Kidney (tissue), 13 donors: ENCODE measurements at regions not wholly inside any gene's neighbourhood (a gene's known extent, or its start where the extent isn't known, plus 50 kb on each side); places are given as distances from the start of the nearest gene placed in this dataset.

Experiments used
- DNase-seq, 5 donors: peaks; one replicate each; pipeline ENCODE4 v3.0.0-alpha.2; 2013 to 2020
- FAIRE-seq: peaks from 2 replicates; lab custom pipeline; 2012; peaks lifted over from hg19 to GRCh38; lab: Jason Lieb, UNC
- H3K27ac ChIP-seq, 2 donors: one replicate each; pipeline ENCODE4 v1.7.0; 2013; ENCODE audit warnings: low read depth in 2 of 2, low read length in 2 of 2, inconsistent platforms in 1 of 2
- H3K27me3 ChIP-seq: one replicate; pipeline ENCODE4 v1.7.1; 2013; ENCODE audit warnings: low read length, inconsistent platforms; ENCODE audit not compliant: control insufficient read depth, insufficient read depth
- H3K36me3 ChIP-seq, 3 donors: one replicate each; pipeline versions ENCODE4 v1.7.0 to v1.7.1; 2013; ENCODE audit warnings: low read length in 3 of 3, control low read depth in 1 of 3, inconsistent platforms in 1 of 3; ENCODE audit not compliant: insufficient read depth in 3 of 3, control insufficient read depth in 2 of 3
- H3K4me1 ChIP-seq, 3 donors: one replicate each; pipeline versions ENCODE4 v1.7.0 to v1.7.1; 2013; ENCODE audit warnings: low read length in 3 of 3, inconsistent platforms in 1 of 3, low read depth in 1 of 3; ENCODE audit not compliant: control insufficient read depth in 2 of 3, insufficient read depth in 2 of 3
- H3K4me3 ChIP-seq, 3 donors: one replicate each; pipeline versions ENCODE4 v1.7.0 to v1.8.1; 2013; ENCODE audit warnings: low read length in 3 of 3, control low read depth in 1 of 3, inconsistent platforms in 1 of 3
- H3K9ac ChIP-seq, 3 donors: one replicate each; pipeline versions ENCODE4 v1.7.0 to v1.7.1; 2013; ENCODE audit warnings: low read length in 3 of 3, control low read depth in 1 of 3, inconsistent platforms in 1 of 3
- H3K9me3 ChIP-seq, 3 donors: one replicate each; pipeline versions ENCODE4 v1.7.0 to v1.7.1; 2013; ENCODE audit warnings: low read length in 3 of 3, control low read depth in 1 of 3, inconsistent platforms in 1 of 3; ENCODE audit not compliant: control insufficient read depth in 2 of 3, insufficient read depth in 1 of 3
- intact Hi-C: fragments of 100-400 bp; cut with DNase I; formaldehyde crosslinking; loops from one replicate; pipeline ENCODE4 v1.11.1; 2022
- TF ChIP-seq, protein P1 (sequence below): IDR thresholded peaks from 3 replicates; pipeline ENCODE4 v1.5.1; 2012; ENCODE audit warnings: mild to moderate bottlenecking, moderate library complexity, borderline replicate concordance; ENCODE audit not compliant: insufficient read depth; ENCODE audit errors: extremely low read depth
- donor health status: control.
- donor health status: control.
- donor health status: control.
- donor health status: control.
- donor health status: control.
- donor health status: DM: yes; HTN: yes; CAD: no.
- donor health status: Normal renal cell carcinoma (clear cell type).

- intact Hi-C loops: no loop called here
- Histone ChIP-seq H3K9ac (no peak overlapping the region), H3K4me1 (no peaks in the 10 kb centered on the region), H3K27me3 (no peaks in the 10 kb centered on the region), H3K4me3 (no peak overlapping the region), H3K27ac (no peak overlapping the region), H3K36me3 (no peaks in the 10 kb centered on the region), H3K9me3 (no peaks in the 10 kb centered on the region)
- no peak for FAIRE-seq
- TF ChIP-seq, protein P1, sequence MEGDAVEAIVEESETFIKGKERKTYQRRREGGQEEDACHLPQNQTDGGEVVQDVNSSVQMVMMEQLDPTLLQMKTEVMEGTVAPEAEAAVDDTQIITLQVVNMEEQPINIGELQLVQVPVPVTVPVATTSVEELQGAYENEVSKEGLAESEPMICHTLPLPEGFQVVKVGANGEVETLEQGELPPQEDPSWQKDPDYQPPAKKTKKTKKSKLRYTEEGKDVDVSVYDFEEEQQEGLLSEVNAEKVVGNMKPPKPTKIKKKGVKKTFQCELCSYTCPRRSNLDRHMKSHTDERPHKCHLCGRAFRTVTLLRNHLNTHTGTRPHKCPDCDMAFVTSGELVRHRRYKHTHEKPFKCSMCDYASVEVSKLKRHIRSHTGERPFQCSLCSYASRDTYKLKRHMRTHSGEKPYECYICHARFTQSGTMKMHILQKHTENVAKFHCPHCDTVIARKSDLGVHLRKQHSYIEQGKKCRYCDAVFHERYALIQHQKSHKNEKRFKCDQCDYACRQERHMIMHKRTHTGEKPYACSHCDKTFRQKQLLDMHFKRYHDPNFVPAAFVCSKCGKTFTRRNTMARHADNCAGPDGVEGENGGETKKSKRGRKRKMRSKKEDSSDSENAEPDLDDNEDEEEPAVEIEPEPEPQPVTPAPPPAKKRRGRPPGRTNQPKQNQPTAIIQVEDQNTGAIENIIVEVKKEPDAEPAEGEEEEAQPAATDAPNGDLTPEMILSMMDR: no peak
- DNase-seq: no peak
Measured at GRCh38 chrX:93598076-93598475, 75.3 kb downstream of the NAP1L3 start.

- FAIRE-seq (no peak), DNase-seq (peak in 2 of 5 donors; percentile 6 to 21)
- no peaks in the 10 kb centered on the region for H3K9me3 ChIP-seq
- TF ChIP-seq, protein P1: no peak
- H3K27ac ChIP-seq: no peak overlapping the region
- intact Hi-C loops: no loop called here
- H3K27me3 ChIP-seq: no peaks in the 10 kb centered on the region
- no peak overlapping the region for H3K9ac ChIP-seq
- no peaks in the 10 kb centered on the region for H3K36me3 ChIP-seq
- no peaks in the 10 kb centered on the region for H3K4me1 ChIP-seq
- H3K4me3 ChIP-seq: no peak overlapping the region
Measured at GRCh38 chrX:93594780-93595179, 78.6 kb downstream of the NAP1L3 start.

DNA sequence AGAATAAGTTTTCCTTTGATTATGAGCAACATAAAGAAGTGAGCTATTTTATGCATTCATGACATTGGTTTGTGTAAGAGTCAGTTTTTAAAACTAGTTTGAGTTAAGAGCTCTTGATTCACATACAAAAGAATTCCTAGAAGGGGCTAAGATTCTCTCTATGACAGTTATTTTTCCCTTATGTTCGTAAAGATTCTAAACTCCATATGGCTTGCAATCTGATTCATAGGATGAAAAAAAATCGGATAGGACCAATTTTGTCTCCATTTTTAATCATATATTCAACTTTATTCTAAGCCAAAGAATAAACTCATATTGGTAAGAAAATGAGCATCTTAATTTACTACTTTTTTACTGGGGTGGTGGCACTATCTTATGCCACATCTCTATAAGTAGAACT, 79.4 kb downstream of the NAP1L3 start:
- no peaks in the 10 kb centered on the region for H3K27me3 ChIP-seq
- H3K27ac ChIP-seq: no peak overlapping the region
- no peak overlapping the region for H3K9ac ChIP-seq
- FAIRE-seq (no peak), DNase-seq (no peak)
- intact Hi-C loops: no loop called here
- no peak overlapping the region for H3K4me3 ChIP-seq
- H3K4me1 ChIP-seq: no peaks in the 10 kb centered on the region
- no peaks in the 10 kb centered on the region for H3K9me3 ChIP-seq
- TF ChIP-seq, protein P1: no peak
- no peaks in the 10 kb centered on the region for H3K36me3 ChIP-seq

DNA sequence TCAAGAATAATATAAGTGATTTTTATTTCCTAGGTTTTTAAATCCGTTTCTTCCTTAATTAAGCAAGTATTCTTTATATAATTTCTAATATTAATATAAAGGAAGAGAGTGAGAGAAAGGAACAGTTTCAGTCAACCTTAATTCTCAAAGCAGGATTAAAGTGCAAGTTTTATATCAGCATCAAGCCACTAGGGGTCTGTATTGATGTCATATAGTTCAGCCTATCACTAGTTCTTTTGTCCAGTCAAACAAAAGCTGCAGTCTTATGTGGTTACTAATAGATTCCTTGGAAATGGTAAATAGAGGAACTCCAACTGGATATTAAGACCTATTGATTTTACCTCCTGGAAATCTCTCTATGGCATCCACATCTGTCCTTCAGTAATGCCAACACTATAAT, 82.0 kb downstream of the NAP1L3 start:
- Histone ChIP-seq H3K36me3 (no peaks in the 10 kb centered on the region), H3K27me3 (no peaks in the 10 kb centered on the region), H3K27ac (no peak overlapping the region), H3K4me1 (no peaks in the 10 kb centered on the region), H3K9ac (no peak overlapping the region), H3K9me3 (no peaks in the 10 kb centered on the region), H3K4me3 (no peak overlapping the region)
- no peak for DNase-seq
- no peak for FAIRE-seq
- TF ChIP-seq, protein P1: no peak
- intact Hi-C loops: no loop called here
